ENCODE measurements at regions not wholly inside any gene's neighbourhood (a gene's known extent, or its start where the extent isn't known, plus 50 kb on each side); places are given as distances from the start of the nearest gene placed in this dataset.

DNA sequence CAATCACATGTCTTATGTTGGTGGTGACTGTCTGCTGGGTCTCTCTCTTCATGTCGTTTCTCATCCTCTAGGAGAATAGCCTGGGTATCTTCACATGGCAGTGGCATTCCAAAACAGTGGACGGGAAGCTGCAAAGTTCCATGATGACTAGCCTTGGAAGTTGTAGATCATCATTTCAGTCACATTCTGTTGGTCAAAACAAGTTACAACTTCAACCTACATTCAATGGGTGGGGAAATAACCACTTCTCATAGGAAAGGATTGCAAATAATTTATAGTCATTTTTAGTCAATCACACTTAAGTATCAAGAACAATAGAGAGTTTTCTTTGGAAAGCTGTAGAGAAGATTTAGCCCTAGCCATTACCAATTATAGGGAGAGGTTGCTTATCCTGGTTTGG lies 395.0 kb upstream of the CDH2 start:
- TF ChIP-seq, protein P1, sequence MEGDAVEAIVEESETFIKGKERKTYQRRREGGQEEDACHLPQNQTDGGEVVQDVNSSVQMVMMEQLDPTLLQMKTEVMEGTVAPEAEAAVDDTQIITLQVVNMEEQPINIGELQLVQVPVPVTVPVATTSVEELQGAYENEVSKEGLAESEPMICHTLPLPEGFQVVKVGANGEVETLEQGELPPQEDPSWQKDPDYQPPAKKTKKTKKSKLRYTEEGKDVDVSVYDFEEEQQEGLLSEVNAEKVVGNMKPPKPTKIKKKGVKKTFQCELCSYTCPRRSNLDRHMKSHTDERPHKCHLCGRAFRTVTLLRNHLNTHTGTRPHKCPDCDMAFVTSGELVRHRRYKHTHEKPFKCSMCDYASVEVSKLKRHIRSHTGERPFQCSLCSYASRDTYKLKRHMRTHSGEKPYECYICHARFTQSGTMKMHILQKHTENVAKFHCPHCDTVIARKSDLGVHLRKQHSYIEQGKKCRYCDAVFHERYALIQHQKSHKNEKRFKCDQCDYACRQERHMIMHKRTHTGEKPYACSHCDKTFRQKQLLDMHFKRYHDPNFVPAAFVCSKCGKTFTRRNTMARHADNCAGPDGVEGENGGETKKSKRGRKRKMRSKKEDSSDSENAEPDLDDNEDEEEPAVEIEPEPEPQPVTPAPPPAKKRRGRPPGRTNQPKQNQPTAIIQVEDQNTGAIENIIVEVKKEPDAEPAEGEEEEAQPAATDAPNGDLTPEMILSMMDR (IDR thresholded peaks at IDR 0.05; ENCODE audit: insufficient read depth, low read length), result no peak
- no peak for TF ChIP-seq POLR2AphosphoS5 (IDR thresholded peaks at IDR 0.05; ENCODE audit: low read depth)
- TF ChIP-seq GABPA (IDR thresholded peaks at IDR 0.05; ENCODE audit: low read depth), result no peak
